ENCODE measurements at regions not wholly inside any gene's neighbourhood (a gene's known extent, or its start where the extent isn't known, plus 50 kb on each side); places are given as distances from the start of the nearest gene placed in this dataset.

DNA sequence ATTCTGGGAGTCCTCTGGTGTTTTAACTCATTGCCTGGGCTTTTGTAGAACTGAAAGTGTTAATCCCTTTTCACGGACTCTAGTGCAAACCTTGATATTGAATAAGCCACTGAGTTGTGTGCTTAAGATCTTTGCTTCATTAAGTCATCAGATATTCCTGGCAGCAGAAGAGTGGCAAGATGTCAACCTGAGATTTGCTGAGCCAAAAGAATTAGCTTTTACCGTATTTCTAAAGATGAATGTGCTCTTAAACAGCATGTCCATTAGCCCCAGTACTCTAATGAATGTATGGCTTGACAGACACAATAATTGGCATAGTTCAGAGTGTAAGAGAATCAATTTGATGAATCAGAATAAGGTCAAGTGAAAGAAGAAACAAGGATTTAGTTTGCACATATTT, 87.2 kb upstream of the CDH6 start:
- TF ChIP-seq MAX (IDR thresholded peaks at IDR 0.05; ENCODE audit: insufficient read depth, insufficient read length) (no peak), POLR2AphosphoS5 (IDR thresholded peaks at IDR 0.05; ENCODE audit: insufficient read depth, low read depth, low read length) (no peak), EZH2 (IDR thresholded peaks at IDR 0.05; ENCODE audit: borderline replicate concordance, low read depth, low read length, severe bottlenecking) (no peak), JUN (IDR thresholded peaks at IDR 0.05; ENCODE audit: borderline replicate concordance, insufficient read depth, insufficient read length, low read depth) (no peak), FOS (IDR thresholded peaks at IDR 0.05; ENCODE audit: borderline replicate concordance, insufficient read depth, low read length) (no peak), CTCF (IDR thresholded peaks at IDR 0.05; ENCODE audit: extremely low read depth in 1 of 2, insufficient read depth in 1 of 2, low read depth in 1 of 2, low read length in 2 of 2) (no peak), MYC (IDR thresholded peaks at IDR 0.05; ENCODE audit: low read depth, low read length) (no peak), POLR2A (IDR thresholded peaks at IDR 0.05; ENCODE audit: low read depth, low read length) (no peak), GATA2 (IDR thresholded peaks at IDR 0.05; ENCODE audit: insufficient read depth, insufficient read length, low read depth, low read length) (no peak)
- CTCF ChIA-PET = no interaction called here

More for the DNA sequence above, 87.2 kb upstream of the CDH6 start:
- Histone ChIP-seq H2AFZ (ENCODE audit: low read depth, low read length) (no peak overlapping the region), H3K4me3 (replicated peaks in 1 of 3; ENCODE audit: insufficient read depth in 1 of 3, low read depth in 1 of 3, low read length in 3 of 3) (no peak overlapping the region), H3K27me3 (ENCODE audit: control insufficient read depth in 2 of 2, insufficient read depth in 2 of 2, low read length in 2 of 2) (no peaks in the 10 kb centered on the region), H4K20me1 (replicated peaks; ENCODE audit: control insufficient read depth, extremely low read depth, insufficient read depth, low read length) (no peaks in the 10 kb centered on the region), H3K4me2 (ENCODE audit: insufficient read depth, low read length) (no peak overlapping the region), H3K79me2 (ENCODE audit: control insufficient read depth, insufficient read depth, low read length) (no peaks in the 10 kb centered on the region), H3K4me1 (ENCODE audit: control insufficient read depth, extremely low read depth, insufficient read depth, low read length) (no peaks in the 10 kb centered on the region), H3K27ac (ENCODE audit: insufficient read depth, low read depth, low read length) (no peak overlapping the region), H3K9me1 (replicated peaks; ENCODE audit: control insufficient read depth, extremely low read depth, insufficient read depth, low read length) (no peaks in the 10 kb centered on the region), H3K36me3 (ENCODE audit: control insufficient read depth in 2 of 2, extremely low read depth in 1 of 2, insufficient read depth in 2 of 2, low read length in 2 of 2) (no peaks in the 10 kb centered on the region), H3K9ac (replicated peaks; ENCODE audit: extremely low read depth, insufficient read depth, low read length) (no peak overlapping the region), H3K9me3 (replicated peaks; ENCODE audit: control insufficient read depth, insufficient read depth, low read length) (no peaks in the 10 kb centered on the region)
- no TSS peak for BruUV-seq (replicated peaks)
- intact Hi-C loops (cut with micrococcal nuclease) = no loop called here
- POLR2A ChIA-PET = no interaction called here
- dilution Hi-C loops (cut with MboI; ENCODE audit: extremely low pct_ligation_motif_present, low sequenced_read_pairs) = no loop called here
- FAIRE-seq (no peak), DNase-seq (ENCODE audit: low read depth, low spot score) (no peak)

Measured in endothelial cell of umbilical vein (primary cell).